ENCODE measurements at regions not wholly inside any gene's neighbourhood (a gene's known extent, or its start where the extent isn't known, plus 50 kb on each side); places are given as distances from the start of the nearest gene placed in this dataset.

DNA sequence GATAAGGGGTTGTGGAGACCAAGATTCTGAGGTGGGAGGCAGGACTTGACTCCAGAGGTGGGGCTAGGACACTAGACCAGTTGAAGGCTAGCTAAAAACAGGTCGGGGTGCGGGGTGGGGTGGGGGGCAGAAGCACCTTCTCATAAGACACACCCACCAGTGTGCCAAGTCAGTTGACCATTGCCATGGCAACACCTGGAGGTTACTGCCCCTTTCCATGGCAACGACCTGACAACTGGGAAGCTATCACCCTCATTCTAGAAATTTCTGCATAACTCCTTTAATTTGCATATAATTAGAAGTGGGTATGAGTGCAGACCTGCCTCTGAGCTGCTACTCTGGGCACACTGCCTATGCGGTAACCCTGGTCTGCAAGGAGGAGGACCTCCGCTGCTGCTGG, 53.9 kb upstream of the ALOX12 start:
- no peak for TF ChIP-seq EP300 (IDR thresholded peaks at IDR 0.05; ENCODE audit: borderline replicate concordance)
- no peak for TF ChIP-seq FOXM1 (IDR thresholded peaks at IDR 0.05; ENCODE audit: borderline replicate concordance, low read depth)

DNA sequence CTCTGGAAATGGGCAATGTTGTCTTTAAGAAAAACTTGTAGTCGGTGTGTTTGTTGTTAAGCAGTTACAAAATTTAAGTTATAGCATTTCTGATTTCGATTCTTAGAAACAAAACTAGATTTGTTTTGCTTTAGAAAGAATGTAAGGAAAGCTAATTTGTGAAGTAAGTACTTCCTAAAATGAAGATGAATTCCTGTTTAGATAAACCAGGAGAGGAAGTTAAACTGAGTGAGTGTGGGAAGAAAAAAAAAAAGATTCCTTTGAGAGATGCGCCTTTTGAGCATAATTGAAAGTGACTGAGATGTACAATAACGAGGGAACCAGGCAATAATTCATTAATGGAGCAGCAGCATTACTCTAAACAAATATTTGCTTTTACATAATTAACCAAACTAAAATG, 52.4 kb upstream of the ALOX12 start:
- TF ChIP-seq RAD21 (IDR thresholded peaks at IDR 0.05; ENCODE audit: low read depth) (no peak), CEBPB (IDR thresholded peaks at IDR 0.05) (no peak), CREB1 (IDR thresholded peaks at IDR 0.05; ENCODE audit: low read depth) (no peak), YY1 (IDR thresholded peaks at IDR 0.05; ENCODE audit: low read depth) (no peak), EGR1 (IDR thresholded peaks at IDR 0.05) (no peak), ZBTB7A (IDR thresholded peaks at IDR 0.05; ENCODE audit: low read depth) (no peak), TCF12 (IDR thresholded peaks at IDR 0.05; ENCODE audit: low read depth) (no peak), NFIC (IDR thresholded peaks at IDR 0.05) (no peak), FOXM1 (IDR thresholded peaks at IDR 0.05; ENCODE audit: borderline replicate concordance, low read depth) (no peak), TEAD4 (IDR thresholded peaks at IDR 0.05) (no peak), TAF1 (IDR thresholded peaks at IDR 0.05; ENCODE audit: low read depth) (no peak), EP300 (IDR thresholded peaks at IDR 0.05; ENCODE audit: borderline replicate concordance) (no peak)
- TF ChIP-seq, protein P1, sequence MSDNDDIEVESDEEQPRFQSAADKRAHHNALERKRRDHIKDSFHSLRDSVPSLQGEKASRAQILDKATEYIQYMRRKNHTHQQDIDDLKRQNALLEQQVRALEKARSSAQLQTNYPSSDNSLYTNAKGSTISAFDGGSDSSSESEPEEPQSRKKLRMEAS (IDR thresholded peaks at IDR 0.05): no peak
- TF ChIP-seq, protein P2, sequence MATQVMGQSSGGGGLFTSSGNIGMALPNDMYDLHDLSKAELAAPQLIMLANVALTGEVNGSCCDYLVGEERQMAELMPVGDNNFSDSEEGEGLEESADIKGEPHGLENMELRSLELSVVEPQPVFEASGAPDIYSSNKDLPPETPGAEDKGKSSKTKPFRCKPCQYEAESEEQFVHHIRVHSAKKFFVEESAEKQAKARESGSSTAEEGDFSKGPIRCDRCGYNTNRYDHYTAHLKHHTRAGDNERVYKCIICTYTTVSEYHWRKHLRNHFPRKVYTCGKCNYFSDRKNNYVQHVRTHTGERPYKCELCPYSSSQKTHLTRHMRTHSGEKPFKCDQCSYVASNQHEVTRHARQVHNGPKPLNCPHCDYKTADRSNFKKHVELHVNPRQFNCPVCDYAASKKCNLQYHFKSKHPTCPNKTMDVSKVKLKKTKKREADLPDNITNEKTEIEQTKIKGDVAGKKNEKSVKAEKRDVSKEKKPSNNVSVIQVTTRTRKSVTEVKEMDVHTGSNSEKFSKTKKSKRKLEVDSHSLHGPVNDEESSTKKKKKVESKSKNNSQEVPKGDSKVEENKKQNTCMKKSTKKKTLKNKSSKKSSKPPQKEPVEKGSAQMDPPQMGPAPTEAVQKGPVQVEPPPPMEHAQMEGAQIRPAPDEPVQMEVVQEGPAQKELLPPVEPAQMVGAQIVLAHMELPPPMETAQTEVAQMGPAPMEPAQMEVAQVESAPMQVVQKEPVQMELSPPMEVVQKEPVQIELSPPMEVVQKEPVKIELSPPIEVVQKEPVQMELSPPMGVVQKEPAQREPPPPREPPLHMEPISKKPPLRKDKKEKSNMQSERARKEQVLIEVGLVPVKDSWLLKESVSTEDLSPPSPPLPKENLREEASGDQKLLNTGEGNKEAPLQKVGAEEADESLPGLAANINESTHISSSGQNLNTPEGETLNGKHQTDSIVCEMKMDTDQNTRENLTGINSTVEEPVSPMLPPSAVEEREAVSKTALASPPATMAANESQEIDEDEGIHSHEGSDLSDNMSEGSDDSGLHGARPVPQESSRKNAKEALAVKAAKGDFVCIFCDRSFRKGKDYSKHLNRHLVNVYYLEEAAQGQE (IDR thresholded peaks at IDR 0.05; ENCODE audit: low read depth): no peak
- TF ChIP-seq, protein P3, sequence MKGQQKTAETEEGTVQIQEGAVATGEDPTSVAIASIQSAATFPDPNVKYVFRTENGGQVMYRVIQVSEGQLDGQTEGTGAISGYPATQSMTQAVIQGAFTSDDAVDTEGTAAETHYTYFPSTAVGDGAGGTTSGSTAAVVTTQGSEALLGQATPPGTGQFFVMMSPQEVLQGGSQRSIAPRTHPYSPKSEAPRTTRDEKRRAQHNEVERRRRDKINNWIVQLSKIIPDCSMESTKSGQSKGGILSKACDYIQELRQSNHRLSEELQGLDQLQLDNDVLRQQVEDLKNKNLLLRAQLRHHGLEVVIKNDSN (IDR thresholded peaks at IDR 0.05): no peak

Data from Ishikawa (cell line).